ENCODE measurements at regions not wholly inside any gene's neighbourhood (a gene's known extent, or its start where the extent isn't known, plus 50 kb on each side); places are given as distances from the start of the nearest gene placed in this dataset.
A peak's percentile ranks its signal among the peaks of the same experiment; 100 is the strongest.
"Not testable (repeated sequence)": the region's sequence is repeated elsewhere in the genome, so short reads cannot be mapped to it uniquely, and the experiment has no call there.

DNA sequence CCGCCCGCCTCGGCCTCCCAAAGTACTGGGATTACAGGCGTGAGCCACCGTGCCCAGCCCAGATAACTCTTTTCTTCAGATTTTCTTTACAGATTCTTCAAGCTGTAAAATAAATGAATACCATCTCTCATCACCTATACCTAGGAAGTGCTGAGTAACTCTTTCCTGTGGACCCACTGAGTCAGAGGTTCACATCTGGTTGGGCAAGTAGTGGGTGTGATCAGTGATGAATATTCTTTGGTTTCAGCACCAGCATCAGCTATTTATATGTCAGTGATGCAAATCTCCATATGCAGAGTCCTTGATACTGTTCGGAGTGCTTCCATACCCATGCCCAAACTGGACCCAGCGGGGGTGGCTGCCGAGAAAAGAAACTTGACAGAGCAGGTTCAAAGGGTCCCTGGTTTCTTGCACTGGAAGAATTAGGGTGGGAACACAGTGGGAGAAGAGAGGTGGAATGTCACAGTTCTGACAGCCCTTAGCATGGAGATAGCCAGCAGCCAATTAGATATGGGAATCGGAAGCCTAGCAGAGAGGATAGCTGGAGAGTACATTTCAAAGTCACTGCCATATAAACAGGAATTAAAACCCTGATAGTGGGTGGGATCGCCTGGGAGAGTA, 64.9 kb upstream of the DDR1 start:
- H3K79me2 ChIP-seq: no peaks in the 10 kb centered on the region
- H3K9me2 ChIP-seq (replicated peaks; ENCODE audit: insufficient read depth): no peaks in the 10 kb centered on the region
- no peak overlapping the region for H3K4me3 ChIP-seq
- peak overlapping the region; percentile 78 for H3K27ac ChIP-seq
- no peaks in the 10 kb centered on the region for H3K9me3 ChIP-seq (ENCODE audit: low read depth)
- WGBS (ENCODE audit: low lambda C conversion rate, missing lambda C conversion rate): 93% methylated on average over 10 of the region's 10 CpGs
- no peak overlapping the region for H3K4me2 ChIP-seq
- H2AFZ ChIP-seq: no peak overlapping the region
- H4K20me1 ChIP-seq (ENCODE audit: insufficient read depth, poor library complexity, severe bottlenecking): no peaks in the 10 kb centered on the region
- H3K27me3 ChIP-seq: no peaks in the 10 kb centered on the region
- no peaks in the 10 kb centered on the region for H3K36me3 ChIP-seq (replicated peaks; ENCODE audit: insufficient read depth, low read depth)
- DNase-seq (ENCODE audit: low spot score): no peak
- no peak for TF ChIP-seq EZH2phosphoT487 (IDR thresholded peaks at IDR 0.05; ENCODE audit: low read depth, severe bottlenecking, unreplicated experiment)
- TF ChIP-seq, protein P1, sequence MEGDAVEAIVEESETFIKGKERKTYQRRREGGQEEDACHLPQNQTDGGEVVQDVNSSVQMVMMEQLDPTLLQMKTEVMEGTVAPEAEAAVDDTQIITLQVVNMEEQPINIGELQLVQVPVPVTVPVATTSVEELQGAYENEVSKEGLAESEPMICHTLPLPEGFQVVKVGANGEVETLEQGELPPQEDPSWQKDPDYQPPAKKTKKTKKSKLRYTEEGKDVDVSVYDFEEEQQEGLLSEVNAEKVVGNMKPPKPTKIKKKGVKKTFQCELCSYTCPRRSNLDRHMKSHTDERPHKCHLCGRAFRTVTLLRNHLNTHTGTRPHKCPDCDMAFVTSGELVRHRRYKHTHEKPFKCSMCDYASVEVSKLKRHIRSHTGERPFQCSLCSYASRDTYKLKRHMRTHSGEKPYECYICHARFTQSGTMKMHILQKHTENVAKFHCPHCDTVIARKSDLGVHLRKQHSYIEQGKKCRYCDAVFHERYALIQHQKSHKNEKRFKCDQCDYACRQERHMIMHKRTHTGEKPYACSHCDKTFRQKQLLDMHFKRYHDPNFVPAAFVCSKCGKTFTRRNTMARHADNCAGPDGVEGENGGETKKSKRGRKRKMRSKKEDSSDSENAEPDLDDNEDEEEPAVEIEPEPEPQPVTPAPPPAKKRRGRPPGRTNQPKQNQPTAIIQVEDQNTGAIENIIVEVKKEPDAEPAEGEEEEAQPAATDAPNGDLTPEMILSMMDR (IDR thresholded peaks at IDR 0.05; ENCODE audit: poor library complexity): no peak
- no peak for TF ChIP-seq EZH2 (IDR thresholded peaks at IDR 0.05; ENCODE audit: borderline replicate concordance)
- peaks cover 25% of the 10 kb centered on the region for H3K4me1 ChIP-seq (ENCODE audit: insufficient read depth)

GRCh38 chr6:30818391-30818841, 65.9 kb upstream of the DDR1 start:
- WGBS (ENCODE audit: low lambda C conversion rate, missing lambda C conversion rate): 75% methylated on average over 4 of the region's 4 CpGs
- H3K27me3 ChIP-seq: no peaks in the 10 kb centered on the region
- H2AFZ ChIP-seq: no peak overlapping the region
- no peaks in the 10 kb centered on the region for H3K36me3 ChIP-seq (replicated peaks; ENCODE audit: insufficient read depth, low read depth)
- no peak overlapping the region for H3K4me3 ChIP-seq
- TF ChIP-seq, protein P1 (IDR thresholded peaks at IDR 0.05; ENCODE audit: poor library complexity): no peak
- no peak for TF ChIP-seq EZH2phosphoT487 (IDR thresholded peaks at IDR 0.05; ENCODE audit: low read depth, severe bottlenecking, unreplicated experiment)
- no peak for TF ChIP-seq EZH2 (IDR thresholded peaks at IDR 0.05; ENCODE audit: borderline replicate concordance)
- H3K27ac ChIP-seq: peak overlapping the region; percentile 78
- no peak overlapping the region for H3K4me2 ChIP-seq
- H3K9me3 ChIP-seq (ENCODE audit: low read depth): no peaks in the 10 kb centered on the region
- no peaks in the 10 kb centered on the region for H3K79me2 ChIP-seq
- H3K4me1 ChIP-seq (ENCODE audit: insufficient read depth): peaks cover 33% of the 10 kb centered on the region
- DNase-seq (ENCODE audit: low spot score): peak; percentile 49
- H3K9me2 ChIP-seq (replicated peaks; ENCODE audit: insufficient read depth): no peaks in the 10 kb centered on the region
- H4K20me1 ChIP-seq (ENCODE audit: insufficient read depth, poor library complexity, severe bottlenecking): no peaks in the 10 kb centered on the region

DNA sequence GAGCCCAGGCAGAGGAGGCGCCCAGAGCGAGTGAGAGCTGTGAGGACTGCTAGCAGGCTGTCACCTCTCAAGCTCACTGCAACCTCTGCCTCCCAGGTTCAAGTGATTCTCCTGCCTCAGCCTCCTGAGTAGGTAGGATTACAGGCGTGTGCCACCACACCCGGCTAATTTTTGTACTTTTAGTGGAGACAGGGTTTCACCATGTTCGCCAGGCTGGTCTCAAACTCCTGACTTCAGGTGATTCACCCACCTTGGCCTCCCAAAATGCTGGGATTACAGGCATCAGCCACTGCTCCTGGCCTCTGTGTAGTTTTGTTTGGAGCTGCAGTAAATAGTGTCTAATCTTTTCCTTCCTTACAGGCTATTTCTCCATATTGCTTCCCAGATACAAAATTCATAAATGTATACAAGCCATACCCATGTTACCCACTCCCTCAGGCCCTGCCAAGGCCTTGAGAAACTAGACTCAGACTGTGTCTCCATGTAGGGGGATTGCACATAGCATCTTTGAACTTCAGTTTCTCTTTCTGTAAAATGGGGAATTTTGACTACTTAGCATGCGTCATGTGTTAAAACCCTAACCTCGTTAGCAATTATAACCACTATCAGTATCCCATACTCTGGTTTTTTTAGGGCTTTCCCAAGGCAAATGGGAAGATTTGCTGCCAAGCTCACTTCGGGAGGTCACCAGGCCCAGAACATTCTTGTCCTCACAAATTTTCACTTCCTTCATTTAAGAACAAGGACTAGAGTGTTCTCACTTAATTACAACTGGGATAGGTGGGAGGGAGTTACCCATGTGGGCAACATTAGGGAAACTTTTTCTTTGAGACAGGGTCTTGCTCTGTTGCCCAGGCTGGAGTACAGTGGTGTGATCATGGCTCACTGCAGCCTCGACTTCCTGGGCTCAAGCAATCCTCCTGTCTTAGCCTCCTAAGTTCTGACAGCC, 67.3 kb upstream of the DDR1 start:
- no peaks in the 10 kb centered on the region for H3K79me2 ChIP-seq
- H3K36me3 ChIP-seq (replicated peaks; ENCODE audit: insufficient read depth, low read depth): no peaks in the 10 kb centered on the region
- WGBS (ENCODE audit: low lambda C conversion rate, missing lambda C conversion rate): 95% methylated on average over 9 of the region's 9 CpGs
- H3K4me3 ChIP-seq: no peak overlapping the region
- H4K20me1 ChIP-seq (ENCODE audit: insufficient read depth, poor library complexity, severe bottlenecking): no peaks in the 10 kb centered on the region
- no peak overlapping the region for H3K27ac ChIP-seq
- DNase-seq (ENCODE audit: low spot score): no peak
- H3K4me1 ChIP-seq (ENCODE audit: insufficient read depth): peaks cover 25% of the 10 kb centered on the region
- TF ChIP-seq, protein P1 (IDR thresholded peaks at IDR 0.05; ENCODE audit: poor library complexity): no peak
- no peaks in the 10 kb centered on the region for H3K9me3 ChIP-seq (ENCODE audit: low read depth)
- no peak overlapping the region for H3K4me2 ChIP-seq
- H3K9me2 ChIP-seq (replicated peaks; ENCODE audit: insufficient read depth): no peaks in the 10 kb centered on the region
- no peaks in the 10 kb centered on the region for H3K27me3 ChIP-seq
- no peak overlapping the region for H2AFZ ChIP-seq

- not testable (repeated sequence) for H3K4me2 ChIP-seq; H3K4me3 ChIP-seq; H3K27ac ChIP-seq; H3K9me3 ChIP-seq (ENCODE audit: low read depth); H3K79me2 ChIP-seq; H4K20me1 ChIP-seq (ENCODE audit: insufficient read depth, poor library complexity, severe bottlenecking); DNase-seq (ENCODE audit: low spot score); H3K9me2 ChIP-seq (replicated peaks; ENCODE audit: insufficient read depth); H3K36me3 ChIP-seq (replicated peaks; ENCODE audit: insufficient read depth, low read depth); H3K27me3 ChIP-seq; H2AFZ ChIP-seq
- H3K4me1 ChIP-seq (ENCODE audit: insufficient read depth): peaks cover 21% of the 10 kb centered on the region
- WGBS (ENCODE audit: low lambda C conversion rate, missing lambda C conversion rate): 97% methylated on average over 12 of the region's 34 CpGs
These were observed 68.0 kb upstream of the DDR1 start for GRCh38 chr6:30816296-30816695.

DNA sequence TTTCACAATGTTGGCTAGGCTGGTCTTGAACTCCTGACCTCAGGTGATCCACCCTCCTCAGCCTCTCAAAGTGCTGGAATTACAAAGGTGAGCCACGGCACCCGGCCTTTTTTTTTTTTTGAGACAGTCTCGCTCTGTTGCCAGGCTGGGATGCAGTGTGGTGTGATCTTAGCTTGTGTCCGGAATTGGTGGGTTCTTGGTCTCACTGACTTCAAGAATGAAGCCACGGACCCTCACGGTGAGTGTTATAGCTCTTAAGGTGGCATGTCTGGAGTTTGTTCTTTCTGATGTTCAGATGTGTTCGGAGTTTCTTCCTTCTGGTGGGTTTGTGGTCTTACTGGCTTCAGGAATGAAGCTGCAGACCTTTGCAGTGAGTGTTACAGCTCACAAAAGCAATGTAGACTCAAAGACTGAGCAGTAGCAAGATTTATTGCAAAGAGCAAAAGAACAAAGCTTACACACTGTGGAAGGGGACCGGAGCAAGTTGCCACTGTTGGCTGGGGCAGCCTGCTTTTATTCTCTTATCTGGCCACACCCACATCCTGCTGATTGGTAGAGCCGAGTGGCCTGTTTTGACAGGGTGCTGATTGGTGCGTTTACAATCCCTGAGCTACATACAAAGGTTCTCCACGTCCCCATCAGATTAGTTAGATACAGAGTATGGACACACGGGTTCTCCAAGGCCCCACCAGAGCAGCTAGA, 69.1 kb upstream of the DDR1 start:
- H3K9me3 ChIP-seq (ENCODE audit: low read depth); H3K9me2 ChIP-seq (replicated peaks; ENCODE audit: insufficient read depth); H2AFZ ChIP-seq; H3K4me2 ChIP-seq; H3K27me3 ChIP-seq; H3K36me3 ChIP-seq (replicated peaks; ENCODE audit: insufficient read depth, low read depth); H4K20me1 ChIP-seq (ENCODE audit: insufficient read depth, poor library complexity, severe bottlenecking); H3K79me2 ChIP-seq; DNase-seq (ENCODE audit: low spot score); H3K4me3 ChIP-seq: not testable (repeated sequence)
- Histone ChIP-seq H3K27ac (peak overlapping the region; percentile 94), H3K4me1 (ENCODE audit: insufficient read depth) (peaks cover 21% of the 10 kb centered on the region)
- 86% methylated on average over 12 of the region's 12 CpGs for WGBS (ENCODE audit: low lambda C conversion rate, missing lambda C conversion rate)
